Suppressor macrophage treated with lipopolysaccharide for 1 hour (primary cell): ENCODE measurements at regions not wholly inside any gene's neighbourhood (a gene's known extent, or its start where the extent isn't known, plus 50 kb on each side); places are given as distances from the start of the nearest gene placed in this dataset.
"Not testable (repeated sequence)": the region's sequence is repeated elsewhere in the genome, so short reads cannot be mapped to it uniquely, and the experiment has no call there.

ENCODE experiments used
- DNase-seq, 3 donors: peaks; one replicate each; pipeline ENCODE4 v3.0.0-alpha.2; 2020 to 2022

DNA sequence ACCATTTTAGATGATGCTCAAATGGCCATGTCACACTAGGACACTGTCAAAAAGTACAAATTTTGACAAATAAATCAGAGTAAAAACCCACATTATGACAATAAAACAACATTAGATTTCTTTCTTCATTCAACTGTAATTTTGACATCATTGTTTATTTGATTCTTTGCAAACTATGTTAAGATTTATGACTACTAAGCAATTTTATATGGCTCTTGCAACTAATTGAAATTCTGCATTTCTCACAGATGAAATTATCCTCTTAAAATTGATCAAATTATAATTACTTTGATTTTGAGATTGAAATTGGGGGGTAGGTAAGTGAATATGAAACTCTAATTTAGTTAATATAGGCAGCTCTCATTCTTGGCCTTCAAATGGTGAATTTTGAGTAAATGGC lies 59.8 kb downstream of the ATOH1 start:
- no peak for DNase-seq

DNA sequence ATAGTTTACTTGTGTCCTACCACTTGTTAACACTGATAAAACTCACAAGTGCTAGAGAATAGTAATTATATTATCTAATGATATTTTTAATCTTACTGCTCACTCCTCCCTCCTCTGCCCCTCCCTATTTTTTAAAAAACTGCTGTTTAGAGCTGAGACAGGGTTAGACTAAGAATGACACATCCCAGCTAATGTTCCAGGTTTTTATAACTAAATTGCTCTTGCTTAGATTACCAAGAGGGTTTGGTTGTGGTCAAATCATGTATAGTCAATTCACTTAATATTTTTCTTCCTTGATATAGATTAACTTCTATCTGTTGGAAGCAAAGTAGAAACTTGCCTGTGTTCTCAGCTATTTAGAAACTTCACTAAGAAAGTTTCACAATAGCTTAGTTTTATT lies 60.2 kb downstream of the ATOH1 start:
- no peak for DNase-seq

DNA sequence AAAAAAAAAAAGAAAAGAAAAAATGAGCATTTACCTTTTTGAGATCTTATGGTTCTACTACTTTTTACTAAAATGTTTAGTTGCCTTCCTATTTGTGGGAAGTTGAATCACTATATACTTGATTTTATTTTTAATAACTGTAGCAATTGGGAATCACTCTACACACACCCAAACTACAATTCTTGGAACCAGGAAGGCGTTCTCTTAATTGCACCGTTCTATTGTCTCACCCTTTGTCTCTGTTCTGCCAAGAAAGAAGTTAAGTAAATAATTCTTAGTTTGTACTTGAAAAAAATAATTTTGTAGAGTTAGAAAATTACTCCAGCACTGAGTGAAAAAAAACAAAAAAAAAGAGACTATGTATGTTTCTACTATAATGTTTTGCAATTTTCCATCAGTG lies 62.7 kb downstream of the ATOH1 start:
- DNase-seq = no peak

DNA sequence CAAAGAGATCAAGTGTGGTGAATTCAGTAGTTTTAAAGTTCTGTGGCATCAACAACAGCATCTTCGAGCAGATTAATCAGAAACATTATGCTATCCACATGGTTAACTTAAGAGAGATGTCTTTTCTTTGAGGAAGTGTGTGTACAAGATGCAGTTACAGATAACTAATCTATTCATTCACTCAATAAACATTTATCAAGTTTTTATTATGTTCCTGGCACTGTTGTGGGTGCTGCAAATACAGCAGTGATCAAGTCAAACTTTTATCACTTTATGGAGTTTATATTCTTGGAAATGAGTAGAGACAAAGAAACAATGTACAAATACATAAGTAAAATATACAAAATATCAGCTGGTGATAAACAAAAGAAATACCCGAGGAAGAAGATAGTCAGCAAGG lies 66.4 kb downstream of the ATOH1 start:
- no peak for DNase-seq

DNA sequence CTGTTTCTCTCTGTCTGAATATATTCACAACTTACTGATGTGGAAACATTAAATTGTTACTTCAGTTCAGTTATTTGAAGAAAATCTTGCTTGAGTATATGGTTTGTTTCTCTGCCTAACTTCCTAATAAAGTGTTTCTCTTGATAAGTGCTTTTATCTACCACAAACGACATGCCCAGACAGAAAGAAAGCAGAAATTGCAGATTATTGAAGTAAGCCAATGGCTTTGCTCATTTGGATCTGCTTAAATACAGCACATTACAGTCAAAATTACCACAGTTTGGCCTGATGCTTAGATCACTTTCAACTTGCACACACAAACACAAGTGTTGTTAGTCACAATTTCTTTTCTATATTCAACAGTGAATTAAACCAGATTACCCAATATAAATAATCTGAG lies 68.0 kb downstream of the ATOH1 start:
- no peak for DNase-seq

DNA sequence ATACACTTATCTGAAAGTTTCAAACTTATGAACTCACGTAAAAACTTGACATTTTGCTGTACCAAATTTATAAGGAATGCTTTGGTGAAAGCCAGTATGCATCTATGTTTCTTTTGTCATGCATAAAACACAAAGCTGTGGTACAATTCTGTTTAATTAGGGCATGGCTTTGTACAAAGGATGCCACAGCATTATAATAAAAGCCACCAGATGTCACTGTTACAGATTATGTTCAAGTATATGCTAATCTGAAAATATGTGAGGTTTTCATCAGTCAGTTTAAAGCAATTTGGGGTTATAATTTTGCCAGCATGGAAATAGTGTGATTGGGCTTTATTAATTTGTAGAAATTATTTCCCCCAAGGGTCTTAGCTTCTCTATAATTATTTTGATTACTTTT lies 69.0 kb downstream of the ATOH1 start:
- DNase-seq = peak in 2 of 3 donors; percentile 1 to 21

DNA sequence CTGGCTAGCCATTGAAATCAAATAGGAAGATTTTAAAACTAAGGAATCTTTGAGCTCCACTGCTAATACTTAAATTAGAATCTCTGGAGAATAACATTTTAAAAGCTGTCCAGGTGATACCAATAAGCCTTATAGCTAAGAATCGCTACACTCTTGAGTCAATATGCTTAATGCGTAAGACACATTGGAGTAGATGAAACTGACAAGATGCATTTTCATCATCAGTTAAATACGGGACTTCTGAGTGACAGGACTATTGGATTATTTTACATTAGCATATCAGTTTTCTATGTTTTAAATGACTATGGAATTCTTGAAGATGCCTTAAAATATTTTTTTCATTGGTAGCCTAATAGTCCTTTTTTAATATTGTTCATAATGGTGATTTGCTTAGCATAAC lies 80.2 kb downstream of the ATOH1 start:
- no peak for DNase-seq

DNA sequence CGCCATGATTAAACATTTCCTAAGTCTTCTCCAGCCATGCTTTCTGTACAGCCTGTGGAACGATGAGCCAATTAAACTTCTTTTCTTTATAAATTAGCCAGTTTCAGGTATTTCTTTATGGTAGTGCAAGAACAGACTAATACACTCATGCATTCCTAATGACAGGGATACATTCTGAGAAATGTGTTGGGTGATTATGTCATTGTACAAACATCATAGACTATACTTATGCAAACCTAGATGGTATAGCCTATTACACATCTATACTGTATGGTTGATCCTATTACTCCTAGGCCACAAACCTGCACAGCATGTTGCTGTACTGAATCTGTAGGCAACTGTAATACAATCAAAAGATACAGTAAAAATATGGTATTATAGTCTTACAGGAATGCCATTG lies 83.1 kb downstream of the ATOH1 start:
- no peak for DNase-seq

DNA sequence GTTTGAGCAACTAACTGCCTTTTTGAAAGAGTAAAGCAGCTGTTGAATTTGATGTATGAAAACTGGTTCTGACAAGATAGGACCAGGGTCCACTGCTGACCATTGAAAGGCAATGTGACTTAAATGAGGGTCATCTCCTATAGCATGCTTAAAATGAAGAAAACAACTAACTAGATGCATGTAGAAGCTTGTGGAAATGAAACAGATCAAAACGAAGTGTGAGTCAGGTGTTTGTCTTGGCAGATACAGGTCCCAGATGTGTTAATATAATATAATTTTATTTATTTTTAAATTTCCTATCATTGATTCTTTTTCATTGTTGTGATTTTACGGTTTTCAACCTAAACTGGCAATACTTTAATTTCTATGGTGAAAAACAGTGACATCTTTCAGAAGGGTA lies 83.6 kb downstream of the ATOH1 start:
- DNase-seq = no peak

DNA sequence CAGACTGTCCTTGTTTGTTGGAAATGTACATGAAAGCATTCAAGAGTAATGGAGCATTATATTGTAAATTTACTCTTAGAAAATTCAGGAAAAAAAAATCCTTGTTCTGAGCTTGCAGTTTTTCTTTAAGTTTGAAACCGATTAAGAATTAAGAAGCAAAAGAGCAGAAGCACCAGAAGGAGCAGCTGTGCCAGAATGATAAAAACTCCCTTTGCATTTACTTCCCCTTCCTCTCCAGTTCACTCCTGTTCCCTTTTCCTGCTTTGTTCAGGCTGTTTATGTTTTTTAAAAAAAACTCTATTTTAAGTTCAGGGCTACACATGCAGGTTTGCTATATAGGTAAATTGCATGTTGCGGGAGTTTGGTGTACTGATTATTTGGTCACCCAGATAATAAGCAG lies 90.3 kb downstream of the ATOH1 start:
- DNase-seq = peak in 1 of 3 donors; percentile 1

DNA sequence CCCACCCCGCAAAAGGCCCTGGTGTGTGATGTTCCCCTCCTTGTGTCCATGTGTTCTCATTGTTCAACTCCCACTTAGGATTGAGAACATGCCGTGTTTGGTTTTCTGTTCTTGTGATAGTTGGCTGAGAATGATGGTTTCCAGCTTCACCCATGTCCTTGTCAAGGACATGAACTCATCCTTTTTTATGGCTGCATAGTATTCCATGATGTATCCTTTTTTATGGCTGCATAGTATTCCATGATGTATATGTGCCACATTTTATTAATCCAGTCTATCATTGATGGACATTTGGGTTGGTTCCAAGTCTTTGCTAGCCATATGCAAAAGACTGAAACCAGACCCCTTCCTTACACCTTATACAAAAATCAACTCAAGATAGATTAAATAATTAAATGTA lies 95.0 kb downstream of the ATOH1 start:
- DNase-seq = not testable (repeated sequence)

DNA sequence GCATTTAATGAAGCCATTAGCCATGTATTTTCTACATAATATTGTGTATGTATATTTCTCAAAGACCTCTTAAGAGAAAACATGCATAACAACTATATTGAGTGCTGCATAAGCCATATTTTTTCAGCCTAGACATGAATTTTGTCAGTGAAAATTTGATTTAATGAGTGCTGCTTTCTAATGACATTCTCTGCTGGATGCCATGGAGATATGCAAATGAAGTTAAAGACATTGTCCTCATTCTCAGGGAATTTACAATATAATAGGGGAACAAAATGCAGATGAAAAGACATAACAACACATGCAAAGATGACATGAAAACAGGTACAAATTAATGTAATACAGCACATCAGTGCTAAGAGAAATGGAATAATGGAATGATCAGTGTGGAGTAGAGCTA lies 118.7 kb downstream of the ATOH1 start:
- no peak for DNase-seq

DNA sequence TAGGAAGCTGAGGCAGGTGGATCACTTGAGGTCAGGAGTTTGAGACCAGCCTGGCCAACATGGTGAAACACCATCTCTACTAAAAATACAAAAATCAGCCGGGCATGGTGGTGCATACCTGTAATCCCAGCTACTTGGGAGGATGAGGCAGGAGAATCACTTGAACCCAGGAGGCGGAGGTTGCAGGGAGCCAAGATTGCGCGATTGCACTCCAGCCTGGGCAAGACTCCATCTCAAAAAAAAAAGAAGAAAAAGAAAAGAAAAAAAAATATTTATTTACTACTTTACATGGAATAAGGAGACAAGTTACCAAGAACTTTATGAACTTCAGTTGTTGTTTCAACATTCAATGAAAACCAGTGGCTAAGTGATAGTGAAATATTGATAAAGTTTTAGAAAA lies 121.7 kb downstream of the ATOH1 start:
- DNase-seq = not testable (repeated sequence)

DNA sequence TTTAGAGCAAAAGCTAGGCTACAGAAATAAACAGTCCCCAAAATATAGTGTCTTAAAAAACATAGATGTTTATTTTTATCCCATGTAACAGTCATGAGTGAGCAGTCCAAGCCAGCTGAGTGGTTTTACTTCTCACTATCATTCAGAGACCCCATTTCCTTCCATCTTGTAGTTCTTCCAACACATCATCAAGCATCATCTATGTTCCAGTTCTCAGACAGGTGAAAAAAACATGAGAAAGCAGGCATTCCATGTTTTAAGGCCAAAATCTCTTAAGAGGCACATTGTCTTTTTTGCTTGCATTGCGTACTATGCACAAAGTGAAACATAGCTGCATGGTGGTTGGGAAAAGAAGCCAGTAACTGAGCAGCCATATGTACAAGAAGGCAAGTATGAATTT lies 128.6 kb downstream of the ATOH1 start:
- DNase-seq = no peak

DNA sequence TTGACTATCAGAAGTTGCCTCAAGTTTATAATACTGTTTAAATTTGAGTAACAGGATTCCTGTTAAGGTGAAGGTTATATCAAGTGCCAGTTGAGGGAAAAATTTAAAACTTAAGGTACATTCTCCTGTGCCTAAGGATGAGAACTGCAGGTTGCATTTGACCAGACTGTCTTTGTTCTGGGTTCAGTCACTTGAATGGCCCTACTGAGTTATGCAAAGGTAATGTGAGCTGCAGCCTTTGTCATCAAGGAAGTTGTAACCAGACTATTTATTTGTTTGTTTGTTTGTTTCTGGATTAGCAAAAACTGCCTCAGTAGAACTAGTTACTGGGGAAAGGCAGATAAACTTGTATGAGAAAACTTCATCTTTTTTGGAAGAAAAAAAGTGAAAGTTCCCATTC lies 131.9 kb downstream of the ATOH1 start:
- no peak for DNase-seq

DNA sequence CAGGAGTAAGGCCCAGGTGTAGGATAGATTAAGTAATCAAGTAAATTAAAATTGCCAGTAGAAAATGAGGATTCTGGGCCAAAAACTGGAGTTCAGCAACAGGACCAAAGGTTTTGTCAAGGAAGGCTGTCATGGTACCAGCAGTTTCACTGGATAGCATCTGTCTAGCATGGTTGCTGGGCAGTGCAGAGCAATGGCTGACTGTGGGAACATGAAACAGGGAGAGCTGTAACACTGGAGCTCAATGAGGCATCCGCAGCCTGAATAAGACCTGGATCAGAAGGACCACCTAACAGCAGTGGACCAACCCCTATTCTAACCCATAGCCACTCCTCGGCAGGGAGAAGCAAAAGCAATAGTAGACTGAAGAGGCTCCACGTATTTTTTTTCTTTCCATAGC lies 132.4 kb downstream of the ATOH1 start:
- no peak for DNase-seq

DNA sequence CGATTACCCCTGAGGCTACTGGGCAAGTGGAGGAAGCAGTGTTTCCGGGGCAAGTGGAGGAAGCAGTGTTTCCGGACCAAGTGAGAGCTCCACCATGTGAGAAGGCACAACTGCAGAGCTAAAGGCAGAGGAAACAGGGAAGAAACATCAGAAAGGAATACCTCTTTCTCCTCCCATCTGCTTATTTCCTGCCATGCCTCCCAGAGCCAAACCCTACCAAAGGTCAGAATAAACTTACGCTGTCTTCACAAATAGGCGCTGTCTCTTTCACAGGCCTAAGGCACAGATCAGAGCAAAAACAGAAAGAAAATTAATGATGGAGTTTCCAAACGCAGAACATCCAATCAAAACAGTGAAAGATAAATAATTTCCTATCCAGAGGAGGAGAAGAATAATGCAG lies 153.0 kb downstream of the ATOH1 start:
- no peak for DNase-seq

DNA sequence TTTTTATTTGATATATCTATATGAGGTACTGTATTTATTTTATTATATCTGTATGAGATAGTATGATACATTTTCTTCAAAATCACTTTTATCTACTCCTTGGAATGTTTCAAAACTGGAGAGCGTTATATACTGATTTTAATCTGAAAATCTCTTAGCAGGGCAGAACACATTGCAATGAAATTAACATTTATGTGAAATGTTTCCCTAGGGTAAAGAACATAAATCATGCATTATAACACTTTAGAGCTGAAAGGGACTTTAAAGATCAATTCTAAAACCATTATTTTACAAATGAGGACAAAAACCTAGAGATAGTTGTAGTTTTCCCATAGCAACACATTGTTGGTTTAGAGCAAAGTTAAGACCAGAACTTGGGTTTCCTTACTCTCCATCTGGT lies 153.7 kb downstream of the ATOH1 start:
- no peak for DNase-seq

DNA sequence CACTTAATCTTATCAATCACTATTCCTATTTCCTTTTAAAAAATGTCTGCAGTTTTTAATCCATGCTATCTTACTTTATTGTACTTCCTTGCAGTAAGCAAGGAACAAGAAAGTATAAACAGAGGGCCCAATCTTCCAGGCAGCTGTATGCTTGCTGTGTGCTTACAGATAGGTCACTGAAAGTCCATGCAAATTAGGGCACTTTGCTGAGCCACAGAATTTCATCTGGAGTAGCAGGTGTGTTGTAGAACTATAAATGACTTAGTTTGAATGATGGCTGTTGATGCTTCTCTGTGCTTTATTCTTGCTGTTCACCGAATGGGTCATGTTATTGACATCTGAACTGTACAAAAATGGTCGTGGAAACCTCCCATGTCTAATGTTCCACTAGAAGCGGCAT lies 154.6 kb downstream of the ATOH1 start:
- DNase-seq = no peak

DNA sequence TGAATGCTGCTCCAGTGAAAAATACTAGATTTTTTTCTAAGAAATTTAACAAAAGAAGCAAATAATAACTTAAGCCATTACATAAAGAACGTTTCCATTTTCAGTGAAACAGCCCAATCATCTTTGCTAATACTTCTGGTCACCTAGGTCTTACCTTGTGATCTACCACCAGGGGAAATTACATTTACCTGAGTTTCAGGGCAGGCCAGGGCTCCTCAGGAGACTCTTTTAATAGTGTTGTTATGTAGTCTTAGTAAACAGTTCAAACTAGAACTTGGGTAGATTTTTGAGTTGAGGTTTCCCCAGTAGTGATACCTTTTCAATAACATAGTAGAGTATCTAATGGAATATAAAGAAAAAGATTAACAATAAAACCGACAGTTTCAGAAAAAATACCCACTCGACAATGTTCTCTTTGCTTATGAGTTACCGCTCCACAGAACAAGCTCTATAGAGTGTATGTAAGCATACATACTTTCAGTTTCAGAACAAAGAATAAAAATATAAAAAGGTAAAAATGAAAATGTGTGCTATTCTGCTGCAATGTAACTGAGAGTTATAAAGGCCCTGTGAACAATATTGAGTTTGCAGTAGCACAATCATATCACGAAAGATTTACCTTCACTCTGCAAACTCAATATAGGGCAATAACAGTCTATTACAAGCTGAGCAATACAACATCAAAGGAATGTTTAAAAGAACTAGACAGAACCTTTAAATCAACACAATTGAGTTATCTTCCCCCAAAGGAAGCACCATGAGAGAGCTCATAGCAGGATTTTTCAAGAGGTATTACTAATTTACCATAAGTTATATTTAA lies 165.8 kb downstream of the ATOH1 start:
- no peak for DNase-seq

DNA sequence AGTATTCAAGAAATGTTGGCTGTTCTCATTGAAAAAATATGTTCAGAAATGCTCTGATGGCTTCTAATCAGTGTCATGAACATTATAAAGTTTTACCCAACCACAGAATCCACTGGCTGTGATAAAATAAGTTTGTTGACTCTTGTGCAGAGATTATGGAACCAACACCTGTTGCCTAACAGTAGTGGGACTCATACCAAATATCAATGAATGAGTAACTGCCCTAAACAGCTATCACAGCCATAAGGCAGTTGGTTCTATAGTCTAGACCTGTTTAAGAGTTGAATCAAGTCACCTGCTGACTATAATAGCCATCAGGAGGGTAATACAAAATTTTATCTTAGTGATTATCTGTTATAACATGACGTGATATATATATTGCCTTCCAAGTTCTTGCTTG lies 168.3 kb downstream of the ATOH1 start:
- no peak for DNase-seq

DNA sequence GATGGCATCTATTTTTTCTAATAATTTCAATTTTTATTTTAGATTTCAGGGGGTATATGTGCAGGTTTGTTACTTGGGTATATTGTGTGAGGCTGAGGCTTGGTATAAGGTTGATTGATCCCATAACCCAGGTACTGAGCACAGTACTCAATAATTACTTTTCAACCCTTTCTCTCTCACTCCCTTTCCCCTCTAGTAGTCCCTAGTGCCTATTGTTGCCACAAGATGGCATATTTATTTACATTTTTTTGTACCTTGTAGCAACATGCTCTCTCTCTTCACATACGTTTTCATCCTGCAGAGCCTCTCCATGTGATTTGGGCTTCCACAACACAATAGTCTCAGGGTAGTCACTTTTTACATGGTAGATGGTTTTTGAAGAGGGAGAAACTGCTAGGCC lies 172.0 kb downstream of the ATOH1 start:
- no peak for DNase-seq

DNA sequence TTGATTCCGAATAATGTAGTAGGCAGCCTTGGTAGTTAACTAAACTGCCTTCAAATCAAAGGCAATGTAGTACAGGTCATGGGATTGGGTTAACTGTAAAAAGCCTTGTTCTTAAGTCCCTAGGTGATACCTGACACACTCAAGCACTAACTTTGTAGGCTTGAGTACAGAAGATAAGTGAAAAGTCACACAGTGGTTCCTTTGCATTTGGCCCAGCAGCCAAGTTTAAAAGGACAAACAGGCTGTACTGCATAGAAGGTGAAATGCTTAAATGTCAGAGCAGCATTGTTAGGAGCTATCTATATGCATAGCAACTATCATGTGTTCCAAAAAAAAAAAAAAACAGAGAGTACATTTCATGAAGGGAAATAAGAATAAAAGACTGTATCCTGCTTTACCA lies 178.4 kb downstream of the ATOH1 start:
- DNase-seq = no peak

DNA sequence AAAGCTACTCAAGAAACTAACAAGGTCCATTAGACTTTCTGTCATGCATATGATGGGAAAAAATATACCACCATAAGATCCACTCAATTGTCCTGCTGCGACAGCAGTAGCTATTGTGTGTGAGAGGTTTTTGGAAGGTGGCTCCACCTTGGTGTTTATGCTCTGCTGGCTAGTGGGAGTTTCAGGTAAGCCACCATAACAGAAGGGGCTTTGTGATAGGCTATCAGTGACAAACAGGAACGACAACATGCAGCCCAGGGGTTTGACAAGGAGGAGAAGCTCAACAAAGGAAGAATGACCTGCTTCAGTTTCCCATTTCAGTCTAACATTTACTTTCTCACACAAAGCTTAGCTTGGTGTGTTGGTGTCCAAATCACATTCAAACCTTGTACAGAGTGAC lies 182.6 kb downstream of the ATOH1 start:
- DNase-seq = no peak

DNA sequence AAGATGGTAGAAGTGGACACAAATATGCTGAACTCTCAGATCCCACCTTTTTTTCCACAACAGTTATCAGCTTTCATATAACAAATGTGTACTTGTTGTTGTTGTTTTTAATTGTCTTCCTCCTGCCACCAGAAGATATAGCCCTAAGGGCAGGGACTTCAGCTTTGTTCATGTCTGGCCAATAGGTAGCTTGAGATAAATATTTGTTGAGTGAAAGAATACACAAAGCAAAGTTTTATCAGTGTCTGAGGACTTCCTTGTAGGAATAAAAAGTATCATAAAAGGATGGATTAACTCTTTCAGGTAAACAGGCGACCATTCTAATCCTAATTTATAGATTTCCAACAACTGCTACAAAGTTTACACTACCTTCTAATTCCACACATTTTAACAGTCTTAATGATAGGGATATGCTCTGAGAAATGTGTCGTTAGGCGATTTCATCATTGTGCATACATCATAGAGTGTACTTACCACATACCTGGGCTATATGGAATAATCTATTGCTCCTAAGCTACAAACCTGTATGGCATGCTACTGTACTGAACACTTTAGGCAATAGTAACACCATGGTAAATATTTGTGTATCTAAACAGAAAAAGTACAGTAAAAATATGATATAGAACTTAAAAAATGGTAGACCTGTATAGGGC lies 186.1 kb downstream of the ATOH1 start:
- no peak for DNase-seq
